HG03442 (cell line): ENCODE measurements at regions not wholly inside any gene's neighbourhood (a gene's known extent, or its start where the extent isn't known, plus 50 kb on each side); places are given as distances from the start of the nearest gene placed in this dataset.
"Not testable (repeated sequence)": the region's sequence is repeated elsewhere in the genome, so short reads cannot be mapped to it uniquely, and the experiment has no call there.

ENCODE experiments used
- ATAC-seq: cut with Tn5 transposase; IDR thresholded peaks from one replicate; pipeline ENCODE4 v1.9.1; 2021; ENCODE audit warnings: mild to moderate bottlenecking, moderate library complexity; ENCODE audit not compliant: unreplicated experiment

GRCh38 chr13:87975035-87975434, 303.9 kb downstream of the SLITRK5 start:
- ATAC-seq, result no peak

GRCh38 chr13:87976650-87977049, 305.5 kb downstream of the SLITRK5 start:
- not testable (repeated sequence) for ATAC-seq

GRCh38 chr13:87981416-87981815, 310.2 kb downstream of the SLITRK5 start:
- ATAC-seq, result no peak

DNA sequence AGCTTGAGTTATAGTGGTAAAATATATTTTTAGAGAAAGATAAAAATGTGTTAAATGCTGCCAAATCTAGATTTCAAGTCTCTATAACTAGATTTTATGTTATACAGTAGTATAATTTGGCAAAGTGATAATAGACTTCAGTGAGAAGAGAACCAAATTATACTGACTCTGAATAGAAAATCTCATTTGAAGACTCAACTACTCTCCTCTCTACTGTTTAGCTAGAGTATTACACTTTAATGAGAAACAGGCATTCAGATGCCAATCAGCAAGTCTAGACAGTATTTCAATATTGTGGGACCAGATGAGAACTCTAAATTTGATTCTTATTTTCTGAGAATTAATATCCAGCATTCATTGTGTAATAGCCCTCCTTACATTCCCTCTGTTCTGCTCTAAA, 311.2 kb downstream of the SLITRK5 start:
- ATAC-seq, result no peak

DNA sequence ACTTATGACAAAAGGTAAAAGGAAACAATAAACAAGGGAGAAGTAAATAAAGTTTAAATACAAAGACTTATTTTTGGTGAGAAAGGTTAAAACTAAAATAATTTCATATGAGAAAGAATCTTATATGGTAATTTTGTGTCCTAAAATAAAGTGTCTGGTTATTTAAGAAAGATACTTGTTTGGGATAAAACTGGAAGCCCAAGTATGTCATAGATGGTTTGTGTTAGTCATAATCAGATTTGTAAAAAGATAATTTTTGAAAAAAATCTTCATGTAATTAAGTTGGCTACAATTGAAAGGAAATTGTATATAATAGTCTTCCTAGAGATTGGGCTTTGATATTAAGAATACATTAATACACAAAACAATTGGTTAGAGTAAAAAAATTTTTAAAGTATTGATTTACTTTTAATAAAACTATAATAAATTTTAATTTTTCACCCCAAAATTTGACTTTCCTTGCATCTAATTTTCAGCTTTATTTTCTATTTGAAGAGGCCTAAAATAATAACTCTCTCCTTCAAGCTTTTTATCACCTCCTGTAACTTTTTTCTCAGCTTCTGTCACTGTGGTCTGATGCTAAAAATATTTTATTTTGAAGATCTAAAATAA, 315.6 kb downstream of the SLITRK5 start:
- ATAC-seq, result no peak

DNA sequence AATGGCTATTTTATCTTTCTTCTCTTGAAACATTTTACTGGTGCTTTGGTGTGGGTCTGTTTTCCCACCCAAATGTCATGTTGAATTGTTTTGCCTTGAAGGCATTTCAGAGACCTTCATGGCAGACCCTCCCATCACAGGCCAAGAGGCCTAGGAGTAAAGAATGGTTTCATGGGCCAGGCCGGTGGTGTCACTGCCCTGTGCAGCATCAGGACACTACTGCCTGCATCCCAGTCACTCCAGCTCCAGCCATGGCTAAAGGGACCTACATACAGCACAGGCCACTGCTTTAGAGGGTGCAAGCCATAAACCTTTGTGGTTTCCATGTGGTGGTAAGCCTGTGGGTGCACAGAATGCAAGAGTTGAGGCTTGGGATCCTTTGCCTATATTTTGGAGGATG, 326.9 kb downstream of the SLITRK5 start:
- ATAC-seq, result no peak

- no peak for ATAC-seq
These were observed 328.1 kb downstream of the SLITRK5 start for GRCh38 chr13:87999240-87999700.

GRCh38 chr13:87999788-88000187, 328.6 kb downstream of the SLITRK5 start:
- ATAC-seq, result no peak

DNA sequence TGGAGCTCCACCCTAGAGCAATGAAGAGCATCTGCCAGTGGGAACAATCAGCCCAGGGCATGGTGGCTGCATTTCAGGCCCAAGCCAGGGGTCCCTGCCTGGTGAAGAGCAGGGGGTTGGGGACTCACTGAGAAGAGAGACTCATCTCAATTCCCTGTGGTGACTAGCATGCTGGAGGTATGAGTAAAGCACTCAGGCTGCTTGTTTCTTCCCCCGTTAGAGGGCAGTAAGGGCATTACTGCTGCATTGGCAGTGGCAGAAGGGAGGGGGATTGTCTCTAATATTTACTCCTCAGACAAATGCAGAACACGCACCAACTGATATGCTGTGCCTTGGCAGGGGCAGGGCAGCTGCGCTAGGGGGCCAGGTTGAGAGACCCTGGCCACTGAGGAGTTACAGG, 329.1 kb downstream of the SLITRK5 start:
- no peak for ATAC-seq

DNA sequence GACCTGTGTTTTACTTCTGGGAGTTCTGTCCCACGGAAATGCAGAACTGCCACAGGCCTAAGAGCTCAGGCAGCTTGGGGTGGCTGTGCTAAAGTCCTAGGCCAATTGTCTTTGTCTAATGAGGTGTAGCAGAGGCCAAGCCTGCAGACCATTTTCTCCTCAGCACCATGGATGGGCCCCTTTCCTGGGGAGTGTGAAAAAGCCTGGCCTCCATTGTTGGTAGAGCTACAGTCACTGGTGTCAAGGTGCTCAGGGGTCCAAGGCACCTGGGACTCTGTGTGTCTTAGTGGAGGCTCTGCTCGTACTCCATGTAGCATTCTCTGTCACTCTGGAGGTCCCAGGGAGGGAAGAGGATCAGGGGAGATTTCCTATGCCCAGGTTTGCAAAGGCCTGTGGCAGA, 329.6 kb downstream of the SLITRK5 start:
- ATAC-seq, result no peak

DNA sequence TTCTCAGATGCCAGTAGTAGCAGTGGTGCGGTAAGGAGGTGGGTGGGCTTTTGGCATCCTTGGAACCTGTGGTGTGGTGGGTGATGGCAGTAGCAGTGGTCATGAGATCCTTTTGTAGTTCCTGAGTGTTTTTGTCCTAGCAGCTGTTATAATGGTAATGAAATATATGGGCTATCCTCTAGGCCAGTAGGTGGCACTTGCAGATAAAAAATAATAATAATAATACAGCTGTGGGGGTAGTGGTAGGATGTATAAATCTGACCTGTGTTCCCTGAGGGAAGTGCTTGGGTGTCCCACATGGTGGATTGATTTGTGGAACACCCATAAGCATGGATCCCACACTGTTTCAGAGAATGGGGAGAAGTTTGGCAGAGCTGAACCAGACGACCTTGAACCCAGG, 334.0 kb downstream of the SLITRK5 start:
- no peak for ATAC-seq

- ATAC-seq, result no peak
These were observed 343.4 kb downstream of the SLITRK5 start for GRCh38 chr13:88014527-88014926.

GRCh38 chr13:88022431-88023208, 351.4 kb downstream of the SLITRK5 start:
- no peak for ATAC-seq

DNA sequence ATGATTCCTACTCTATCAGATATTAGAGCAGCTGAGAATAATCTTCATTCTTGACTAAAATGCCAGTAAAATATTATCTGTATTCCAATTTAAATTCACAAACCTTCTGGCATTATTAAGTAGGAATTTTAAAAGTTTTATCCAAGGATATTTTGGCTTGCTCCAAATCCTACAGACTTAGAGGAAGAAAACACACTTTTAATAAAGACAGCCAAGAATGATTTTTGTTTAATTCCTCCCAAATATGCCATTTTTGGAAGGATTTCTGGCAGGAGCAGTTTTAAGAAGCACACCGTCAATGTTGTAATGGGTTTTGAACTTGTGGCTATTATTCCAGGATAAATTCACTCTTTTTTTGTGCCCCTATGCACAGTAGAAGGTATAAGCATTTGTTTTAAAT, 355.1 kb downstream of the SLITRK5 start:
- ATAC-seq, result no peak

GRCh38 chr13:88031980-88032559, 360.9 kb downstream of the SLITRK5 start:
- no peak for ATAC-seq

- not testable (repeated sequence) for ATAC-seq
These were observed 365.0 kb downstream of the SLITRK5 start for GRCh38 chr13:88036205-88036604.

DNA sequence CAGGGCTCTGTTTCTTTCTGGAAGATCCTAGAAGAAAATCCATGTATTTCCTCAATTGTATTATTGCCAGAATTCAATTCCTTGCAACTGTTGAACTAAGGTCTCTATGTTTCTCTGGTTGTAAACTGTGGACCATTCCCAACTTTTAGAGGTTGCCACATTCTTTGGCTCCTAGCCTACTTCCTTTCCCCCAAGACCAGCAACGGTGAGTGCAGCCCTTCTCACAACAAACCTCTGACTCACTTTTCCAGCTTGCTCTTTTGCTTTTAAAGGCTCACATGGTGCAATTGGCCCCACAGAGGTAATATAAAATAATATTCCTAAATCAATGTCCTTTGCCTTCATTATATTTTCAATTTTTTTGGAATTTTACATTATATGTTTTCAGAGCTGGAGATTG, 371.3 kb downstream of the SLITRK5 start:
- ATAC-seq, result no peak

DNA sequence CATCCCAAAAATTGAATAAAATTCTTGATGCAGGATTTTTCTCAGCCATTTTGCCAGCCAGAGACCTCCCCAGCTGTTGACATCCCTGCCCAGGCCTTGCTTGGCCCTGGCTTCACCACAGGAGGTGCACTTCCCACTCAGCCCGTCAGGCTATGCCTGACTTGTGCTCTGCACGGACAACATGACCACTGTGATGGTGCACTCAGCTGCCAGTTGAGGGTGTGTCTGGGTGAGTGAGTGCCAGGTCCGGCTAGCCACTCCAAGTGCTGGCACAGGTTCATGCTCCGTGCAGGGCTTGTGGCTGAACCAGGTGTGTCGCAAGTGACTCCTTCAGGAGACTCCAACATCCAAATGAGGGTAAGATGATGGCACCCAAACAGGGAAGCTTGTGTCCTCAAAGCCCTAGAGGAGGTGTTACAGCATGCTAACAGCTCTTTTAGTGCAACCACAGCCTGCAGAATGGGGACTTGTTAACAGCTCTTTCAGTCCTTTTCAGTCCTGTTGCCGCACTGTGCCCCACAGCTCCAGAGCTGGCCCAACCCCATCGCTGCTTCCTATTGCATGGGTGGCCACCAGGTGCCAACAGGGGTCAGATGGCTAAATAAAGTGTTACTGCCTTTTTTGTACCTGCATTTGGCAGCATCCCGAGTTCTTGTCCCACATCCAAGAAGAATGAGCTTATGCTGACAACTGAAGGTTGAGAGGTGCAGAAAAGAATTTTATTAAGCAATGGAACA, 380.7 kb downstream of the SLITRK5 start:
- ATAC-seq, result no peak

GRCh38 chr13:88063741-88064140, 392.6 kb downstream of the SLITRK5 start:
- ATAC-seq, result no peak

- ATAC-seq, result no peak
These were observed 395.7 kb downstream of the SLITRK5 start for GRCh38 chr13:88066847-88067246.

GRCh38 chr13:88068316-88068715, 397.1 kb downstream of the SLITRK5 start:
- ATAC-seq, result no peak
